Stimulated activated CD4-positive, alpha-beta T cell treated with anti-CD3 and anti-CD28 coated beads, Interleukin-12 subunit alpha, Interleukin-12 subunit beta, amount 100 ng/mL, for 48 hours (primary cell): ENCODE measurements at regions not wholly inside any gene's neighbourhood (a gene's known extent, or its start where the extent isn't known, plus 50 kb on each side); places are given as distances from the start of the nearest gene placed in this dataset.
"Not testable (repeated sequence)": the region's sequence is repeated elsewhere in the genome, so short reads cannot be mapped to it uniquely, and the experiment has no call there.

Experiments
- DNase-seq, 3 donors: peaks; one replicate each; pipeline ENCODE4 v3.0.0-alpha.2; 2020; ENCODE audit warnings: low read depth in 2 of 3, low spot score in 1 of 3

GRCh38 chr14:41297576-41298327 lies 308.9 kb upstream of the LRFN5 start:
- no peak for DNase-seq

DNA sequence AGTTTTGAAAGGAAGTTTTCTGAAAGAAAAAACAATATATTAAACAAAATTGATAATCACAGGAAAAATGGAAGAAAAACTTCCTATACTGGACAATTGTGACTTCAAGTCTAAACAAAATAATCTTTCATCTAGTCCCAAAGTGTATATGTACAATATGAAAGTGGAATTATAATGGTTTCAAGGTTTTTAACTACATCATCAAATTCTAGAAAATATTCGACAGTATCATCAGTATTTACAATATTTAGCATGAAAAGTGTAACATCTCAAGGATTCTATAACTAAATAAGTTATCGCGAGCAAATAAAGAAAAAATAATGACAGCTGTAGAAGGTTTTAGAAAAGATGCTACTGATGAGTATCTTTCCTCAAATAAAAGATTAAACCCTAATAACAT lies 310.9 kb upstream of the LRFN5 start:
- DNase-seq = no peak

DNA sequence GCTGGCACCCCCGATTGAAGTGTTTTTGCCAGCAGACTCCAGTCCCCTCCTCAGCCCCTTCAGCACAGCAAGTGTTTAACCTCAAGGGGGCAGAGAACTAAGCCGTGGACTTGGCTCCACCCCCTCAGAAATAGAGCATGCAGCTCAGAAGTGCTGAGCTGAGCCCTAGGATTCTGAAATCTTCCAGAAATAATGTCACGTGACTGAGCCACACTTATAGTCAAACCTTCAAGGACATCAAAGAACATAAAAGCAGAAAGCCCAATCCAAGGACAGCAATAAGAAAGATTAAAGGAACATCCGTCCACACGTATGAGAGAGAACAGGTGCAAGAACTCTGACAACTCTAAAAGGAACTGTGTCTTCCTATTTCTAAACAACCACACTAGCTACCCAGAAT lies 317.7 kb upstream of the LRFN5 start:
- DNase-seq = no peak

GRCh38 chr14:41285186-41285748 lies 321.4 kb upstream of the LRFN5 start:
- DNase-seq = no peak

DNA sequence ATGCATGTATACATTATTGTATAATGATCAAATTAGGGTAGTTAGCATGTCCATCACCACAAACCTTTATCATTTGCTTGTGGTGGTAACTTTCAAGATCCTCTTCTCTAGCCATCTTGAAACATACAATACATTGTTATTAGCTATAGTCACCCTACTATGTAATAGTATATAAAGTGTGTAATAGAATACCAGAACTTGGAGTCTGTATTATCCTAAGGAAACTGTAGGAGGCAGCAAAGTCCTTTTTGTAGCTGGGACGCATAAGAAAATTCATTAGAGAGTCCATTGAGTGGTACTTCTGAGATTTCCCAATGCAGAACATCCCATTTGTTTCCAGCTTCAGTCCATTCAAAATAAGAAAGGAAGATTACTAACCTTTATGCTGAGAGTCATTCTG lies 325.9 kb upstream of the LRFN5 start:
- no peak for DNase-seq

- no peak for DNase-seq
Observed at GRCh38 chr14:41277450-41277849, 329.2 kb upstream of the LRFN5 start.

DNA sequence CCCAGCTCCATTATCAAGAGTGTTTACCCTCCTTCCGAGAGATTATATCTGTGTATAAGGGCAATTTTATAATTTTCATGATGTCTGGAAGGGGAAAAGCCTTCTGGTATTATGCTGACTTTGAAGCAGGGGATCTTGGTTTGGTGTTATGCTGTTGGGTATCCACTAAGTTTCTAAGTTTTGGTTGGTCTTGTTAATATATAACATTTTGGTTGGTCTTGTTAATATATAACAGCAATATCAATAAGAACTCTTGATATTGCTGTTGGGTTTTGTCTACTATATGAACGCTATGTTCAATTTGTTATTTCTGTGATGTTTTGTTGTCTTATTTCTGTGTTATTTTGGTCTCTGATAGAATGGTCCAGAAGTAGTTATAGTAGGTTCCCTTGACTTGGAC lies 349.2 kb upstream of the LRFN5 start:
- no peak for DNase-seq

GRCh38 chr14:41235466-41235865 lies 371.2 kb upstream of the LRFN5 start:
- DNase-seq = no peak

- DNase-seq = no peak
Observed at GRCh38 chr14:41230683-41231082, 376.0 kb upstream of the LRFN5 start.

DNA sequence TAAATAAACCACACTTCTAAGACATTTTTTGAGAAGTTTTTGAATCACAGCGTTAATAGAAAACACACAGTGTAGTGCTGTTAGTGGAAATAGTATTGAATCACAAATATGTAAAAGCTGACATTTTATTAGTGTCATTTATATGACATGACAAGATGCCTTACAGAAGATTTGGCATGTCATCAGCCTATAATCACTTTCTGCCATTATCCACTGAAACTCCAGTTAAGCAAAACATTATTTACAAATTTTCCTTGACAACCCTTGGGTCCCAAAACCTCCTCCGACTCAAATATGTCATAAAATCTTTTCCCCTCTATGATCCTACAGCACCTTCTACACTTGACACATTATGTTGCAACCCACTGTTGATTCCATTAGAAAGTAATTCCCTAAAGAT lies 376.9 kb upstream of the LRFN5 start:
- no peak for DNase-seq

GRCh38 chr14:41225433-41225832 lies 381.2 kb upstream of the LRFN5 start:
- DNase-seq = no peak

DNA sequence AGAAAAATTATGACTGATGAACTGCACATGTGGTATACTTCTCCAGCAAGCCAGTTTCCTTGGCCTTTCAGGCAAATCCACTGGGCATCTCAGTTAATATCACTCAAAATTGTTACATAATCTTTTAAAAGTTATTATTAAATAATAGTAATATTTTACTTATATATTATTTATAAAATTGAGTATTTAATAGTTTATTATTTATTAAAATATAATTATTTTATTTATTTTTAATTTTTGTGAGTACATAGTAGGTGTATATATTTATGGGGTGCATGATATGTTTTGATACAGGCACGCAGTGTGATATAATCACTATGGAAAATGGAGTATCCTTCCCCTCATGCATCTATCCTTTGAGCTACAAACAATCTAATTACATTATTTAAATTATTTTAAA lies 384.1 kb upstream of the LRFN5 start:
- DNase-seq = no peak

GRCh38 chr14:41214978-41215377 lies 391.7 kb upstream of the LRFN5 start:
- not testable (repeated sequence) for DNase-seq

DNA sequence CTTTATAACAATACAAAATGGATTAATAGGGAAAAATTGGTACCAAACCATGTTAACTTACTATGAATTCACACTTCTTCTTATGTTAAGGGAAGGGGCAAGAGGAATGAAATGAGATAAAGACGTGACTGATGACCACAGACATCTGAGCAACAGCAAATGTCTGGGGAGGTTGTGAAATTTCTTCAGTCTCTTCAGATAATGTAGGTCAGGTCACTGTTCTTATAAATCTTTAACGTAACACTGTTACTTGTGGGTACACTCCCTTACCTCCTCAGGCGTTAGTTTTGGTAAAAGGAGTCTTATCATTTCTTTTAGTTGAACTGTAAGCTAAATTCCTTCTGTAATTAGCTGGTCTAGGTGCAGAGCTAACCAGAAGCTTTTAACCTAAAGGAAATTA lies 405.0 kb upstream of the LRFN5 start:
- DNase-seq = no peak

DNA sequence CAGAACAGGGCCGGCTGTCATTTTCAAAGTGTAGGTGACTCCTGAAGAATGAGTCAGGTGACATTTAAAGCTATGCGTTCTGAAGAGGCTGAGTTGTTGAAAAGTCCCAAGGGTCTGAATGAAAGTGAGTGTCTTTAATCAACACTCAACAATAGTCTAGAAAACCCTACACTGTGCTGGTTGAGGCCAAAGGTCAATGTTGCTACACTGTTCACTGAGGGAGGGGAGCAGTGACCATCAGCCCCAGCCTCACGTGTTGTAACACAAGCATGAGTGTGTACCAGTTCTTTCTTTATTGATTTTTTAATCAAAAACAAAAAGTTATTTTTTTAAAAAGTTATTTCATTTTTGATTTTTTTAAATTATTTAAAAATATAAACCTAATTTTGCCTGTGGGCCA lies 418.8 kb upstream of the LRFN5 start:
- DNase-seq = no peak

GRCh38 chr14:41171045-41171444 lies 435.6 kb upstream of the LRFN5 start:
- no peak for DNase-seq

GRCh38 chr14:41167040-41167439 lies 439.6 kb upstream of the LRFN5 start:
- DNase-seq = no peak

DNA sequence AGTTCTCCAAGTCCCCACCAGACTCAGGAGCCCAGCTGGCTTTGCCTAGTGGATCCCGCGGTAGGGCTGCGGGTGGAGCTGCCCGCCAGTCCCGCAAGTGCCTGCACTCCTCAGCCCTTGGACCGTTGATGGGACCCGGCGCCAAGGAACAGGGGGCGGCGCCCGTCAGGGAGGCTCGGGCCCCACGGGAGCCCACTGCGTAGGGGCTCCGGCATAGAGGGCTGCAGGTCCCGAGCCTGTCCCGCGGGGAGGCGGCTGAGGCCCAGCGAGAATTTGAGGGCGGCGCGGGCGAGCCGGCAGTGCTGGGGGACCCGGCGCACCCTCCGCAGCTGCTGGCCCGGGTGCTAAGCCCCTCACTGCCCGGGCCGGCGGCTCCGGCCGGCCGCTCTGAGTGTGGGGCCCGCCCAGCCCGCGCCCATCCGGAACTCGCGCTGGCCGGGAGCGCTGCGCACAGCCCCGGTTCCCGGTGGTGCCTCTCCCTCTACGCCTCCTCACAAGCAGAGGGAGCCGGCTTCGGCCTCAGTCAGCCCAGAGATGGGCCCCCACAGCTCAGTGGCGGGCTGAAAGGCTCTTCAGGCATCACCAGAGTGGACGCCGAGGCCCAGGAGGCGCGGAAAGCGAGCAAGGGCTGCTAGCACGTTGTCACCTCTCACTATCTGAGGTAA lies 452.4 kb upstream of the LRFN5 start:
- no peak for DNase-seq

- no peak for DNase-seq
Observed at GRCh38 chr14:41146391-41146790, 460.3 kb upstream of the LRFN5 start.

DNA sequence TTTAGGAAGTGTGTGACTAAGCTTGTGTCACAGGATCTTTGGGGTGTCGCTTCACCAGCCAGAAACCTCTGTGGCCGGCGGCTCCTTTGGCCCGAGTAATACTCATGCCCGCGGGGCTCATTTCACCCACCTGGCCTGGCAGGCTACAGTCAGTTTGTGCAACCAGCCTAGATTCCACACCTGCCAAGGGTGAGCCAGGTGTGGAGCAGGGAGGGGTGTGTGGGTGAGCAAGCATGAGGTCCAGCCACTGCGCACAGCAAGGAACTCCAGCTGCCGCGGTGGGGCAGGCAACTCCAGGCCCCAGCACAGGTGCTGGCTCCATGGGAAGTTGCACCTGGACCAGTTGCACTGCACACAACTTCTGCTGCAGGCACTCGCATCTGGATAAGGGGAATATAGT lies 462.3 kb upstream of the LRFN5 start:
- no peak for DNase-seq

DNA sequence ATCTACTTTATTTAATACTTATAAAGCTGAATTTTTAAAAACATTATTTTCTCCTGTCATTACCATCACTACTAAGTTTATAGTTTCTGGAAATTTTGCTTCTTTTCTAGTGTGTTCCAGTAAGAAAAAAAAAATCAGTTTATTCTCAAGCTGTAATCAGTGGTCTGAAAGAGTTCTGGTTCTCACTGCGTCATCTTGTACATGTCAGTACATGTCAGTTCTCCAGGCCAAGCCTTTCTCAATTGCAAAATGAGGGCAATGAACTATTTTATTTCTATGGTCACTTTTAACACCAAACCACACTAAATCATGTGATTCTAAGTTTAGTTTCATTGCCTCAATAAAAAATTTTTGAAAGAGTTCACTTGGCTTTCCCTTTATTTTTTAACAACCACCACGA lies 468.9 kb upstream of the LRFN5 start:
- DNase-seq = no peak

DNA sequence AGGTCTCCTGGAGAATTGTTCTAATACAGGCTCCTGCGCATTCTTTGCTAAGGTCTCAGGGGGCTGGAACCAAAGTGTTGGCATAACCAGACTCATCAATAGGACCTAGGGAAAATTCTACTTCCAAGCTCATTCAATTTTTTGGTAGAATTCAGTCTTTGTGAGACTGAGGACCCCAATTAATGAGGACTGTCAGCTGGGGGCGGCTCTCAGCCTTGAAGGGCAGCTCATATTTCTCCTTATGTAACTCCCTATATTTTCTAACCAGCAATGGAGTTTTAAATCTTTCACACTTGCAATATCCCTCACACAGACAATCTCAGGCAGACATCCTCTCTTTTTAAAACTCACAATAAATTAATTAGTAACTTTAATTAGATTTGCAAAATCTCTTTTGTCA lies 476.4 kb upstream of the LRFN5 start:
- DNase-seq = no peak

DNA sequence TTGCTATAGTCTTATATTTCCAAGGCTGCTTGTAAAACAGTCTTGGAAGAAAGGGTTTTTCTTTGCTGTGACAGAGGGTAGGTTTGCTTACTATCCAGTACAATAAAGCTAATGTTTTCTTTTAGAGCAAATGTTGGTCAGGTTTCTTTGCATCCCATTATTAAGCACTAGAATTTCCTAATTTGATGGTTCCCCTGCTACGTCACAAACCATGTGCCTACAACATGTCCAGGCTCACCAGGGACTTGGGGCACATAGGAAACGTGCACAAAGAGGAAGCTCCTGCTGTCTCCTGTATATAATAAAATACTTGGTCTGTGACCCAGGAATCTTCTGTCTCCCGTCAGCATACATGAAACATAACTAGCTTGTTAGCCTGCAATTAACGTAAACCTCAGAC lies 486.3 kb upstream of the LRFN5 start:
- no peak for DNase-seq
